HCT116 (cell line): ENCODE measurements at regions not wholly inside any gene's neighbourhood (a gene's known extent, or its start where the extent isn't known, plus 50 kb on each side); places are given as distances from the start of the nearest gene placed in this dataset.

Experiments used
- ATAC-seq: fragments of 200-7000 bp; cut with Tn5 transposase; 2 replicates; pipeline ENCODE4 v1.9.1; 2020; ENCODE audit warnings: mild to moderate bottlenecking, moderate library complexity
- BruUV-seq: library from RNA; stranded (reverse); fragments of 400-500 nt; replicated peaks from 2 replicates; lab custom pipeline; 2021; lab: Mats Ljungman, UMichigan
- CTCF ChIA-PET: fragments of 300-600 bp; sonication (Branson Sonifier 250); formaldehyde crosslinking; loops from one replicate; lab custom pipeline; 2021; ENCODE audit warnings: antibody characterized with exemption; lab: Charles Lee
- POLR2A ChIA-PET: fragments of 300-600, 350-600 bp; sonication (Branson Sonifier 250); formaldehyde crosslinking; loops from one replicate; lab custom pipeline; 2021; ENCODE audit warnings: antibody characterized with exemption; lab: Charles Lee
- RAD21 ChIA-PET, 2 experiments: fragments of 300-600 bp; sonication (Branson Sonifier 250); formaldehyde crosslinking; loops; one replicate each; lab custom pipeline; 2023; ENCODE audit warnings: low total read pairs in 2 of 2; ENCODE audit not compliant: uncharacterized antibody in 2 of 2, unreplicated experiment in 2 of 2, low non-redundant PET in 1 of 2; lab: Charles Lee
- DNase-seq: peaks from one replicate; pipeline ENCODE4 v3.0.0-alpha.2; 2010; ENCODE audit warnings: low read depth, low spot score
- H2AFZ ChIP-seq: fragments of 200-600 bp; shearing (Covaris generic), sonication (generic); 2 replicates; pipeline ENCODE4 v1.6.1; 2017; ENCODE audit warnings: low read depth, mixed run types, mixed read lengths, antibody characterized with exemption, low read length; ENCODE audit not compliant: poor library complexity, severe bottlenecking
- H3K27ac ChIP-seq: 2 replicates; pipeline ENCODE4 v1.5.1; 2012; ENCODE audit warnings: low read depth, low read length
- H3K27me3 ChIP-seq: fragments of 200-600 bp; sonication (generic); 2 replicates; pipeline ENCODE4 v1.6.1; 2016; ENCODE audit warnings: mixed run types, low read length, mixed read lengths; ENCODE audit not compliant: insufficient read depth
- H3K36me3 ChIP-seq, 2 experiments: fragments of 200-500 bp in 1 of 2; fragments of 200-600 bp in 1 of 2; sonication (Bioruptor generic) in 1 of 2; sonication (generic) in 1 of 2; 2 replicates each; pipeline versions ENCODE4 v1.5.1 to v1.6.1; 2014 to 2016; ENCODE audit warnings: low read length in 2 of 2, inconsistent platforms in 1 of 2, mixed read lengths in 1 of 2, mixed run types in 1 of 2; ENCODE audit not compliant: insufficient read depth in 2 of 2, control insufficient read depth in 1 of 2
- H3K4me1 ChIP-seq, 2 experiments: fragments of 200-600 bp in 1 of 2; sonication (generic) in 1 of 2; 2 replicates each; pipeline versions ENCODE4 v1.5.1 to v1.6.1; 2012 to 2017; ENCODE audit warnings: low read length in 2 of 2, inconsistent platforms in 1 of 2, mild to moderate bottlenecking in 1 of 2, mixed read lengths in 1 of 2, mixed run types in 1 of 2, moderate library complexity in 1 of 2; ENCODE audit not compliant: insufficient read depth in 2 of 2, control insufficient read depth in 1 of 2
- H3K4me2 ChIP-seq: fragments of 200-600 bp; sonication (generic); 2 replicates; pipeline ENCODE4 v1.6.1; 2017; ENCODE audit warnings: mixed run types, low read length, mixed read lengths
- H3K4me3 ChIP-seq, 2 experiments: fragments of 200-600 bp in 1 of 2; sonication (generic) in 1 of 2; replicated peaks in 1 of 2; 2 replicates each; pipeline ENCODE4 v1.5.1; 2011 to 2016; ENCODE audit warnings: low read length in 2 of 2, control low read depth in 1 of 2, low read depth in 1 of 2, mild to moderate bottlenecking in 1 of 2, mixed read lengths in 1 of 2, mixed run types in 1 of 2
- H3K79me2 ChIP-seq: fragments of 200-600 bp; sonication (generic); 2 replicates; pipeline ENCODE4 v1.6.1; 2017; ENCODE audit warnings: mild to moderate bottlenecking, mixed run types, low read length, moderate library complexity, mixed read lengths; ENCODE audit not compliant: insufficient read depth
- H3K9ac ChIP-seq: fragments of 200-600 bp; sonication (generic); 2 replicates; pipeline ENCODE4 v1.6.1; 2016; ENCODE audit warnings: low read length, mixed read lengths
- H3K9me2 ChIP-seq: fragments of 200-600 bp; sonication (generic), shearing (Covaris generic); 2 replicates; pipeline ENCODE4 v1.6.1; 2017; ENCODE audit warnings: mixed run types, mild to moderate bottlenecking, moderate library complexity; ENCODE audit not compliant: insufficient read depth
- H3K9me3 ChIP-seq, 2 experiments: fragments of 200-500 bp in 1 of 2; fragments of 200-600 bp in 1 of 2; sonication (Bioruptor generic) in 1 of 2; sonication (generic) in 1 of 2; 2 replicates each; pipeline ENCODE4 v1.6.1; 2014 to 2017; ENCODE audit warnings: low read length in 2 of 2, mixed read lengths in 2 of 2, inconsistent platforms in 1 of 2, low read depth in 1 of 2, mild to moderate bottlenecking in 1 of 2, mixed run types in 1 of 2, moderate library complexity in 1 of 2; ENCODE audit not compliant: control insufficient read depth in 1 of 2, insufficient read depth in 1 of 2
- H4K20me1 ChIP-seq: fragments of 200-600 bp; sonication (generic), shearing (Covaris generic); 2 replicates; pipeline ENCODE4 v1.6.1; 2017; ENCODE audit warnings: mixed run types, mild to moderate bottlenecking, moderate library complexity; ENCODE audit not compliant: insufficient read depth
- ATF3 ChIP-seq: IDR thresholded peaks from 2 replicates; pipeline ENCODE4 v1.6.1; 2012
- CEBPB ChIP-seq: IDR thresholded peaks from 2 replicates; pipeline ENCODE4 v1.6.1; 2012; ENCODE audit warnings: low read depth
- CTCF ChIP-seq, 3 experiments: fragments of 200-600 bp in 1 of 3; sonication (generic) in 1 of 3; IDR thresholded peaks in 2 of 3; conservative IDR thresholded peaks in 1 of 3; 2 replicates each; pipeline ENCODE4 v1.5.1; 2012 to 2017; ENCODE audit warnings: low read depth in 2 of 3, low read length in 2 of 3, antibody characterized with exemption in 1 of 3, borderline replicate concordance in 1 of 3, control low read depth in 1 of 3, mild to moderate bottlenecking in 1 of 3, mixed read lengths in 1 of 3, mixed run types in 1 of 3, moderate library complexity in 1 of 3; ENCODE audit not compliant: insufficient read depth in 1 of 3
- ELF1 ChIP-seq: IDR thresholded peaks from 2 replicates; pipeline ENCODE4 v1.6.1; 2012; ENCODE audit warnings: low read depth, borderline replicate concordance
- EZH2 ChIP-seq: fragments of 200-600 bp; sonication (generic); IDR thresholded peaks from 2 replicates; pipeline ENCODE4 v1.6.1; 2017; ENCODE audit warnings: antibody characterized with exemption, mixed run types
- EZH2phosphoT487 ChIP-seq: fragments of 200-600 bp; IDR thresholded peaks from 2 replicates; pipeline ENCODE4 v1.6.1; 2018; ENCODE audit warnings: antibody characterized with exemption, borderline replicate concordance
- FOSL1 ChIP-seq: IDR thresholded peaks from 2 replicates; pipeline ENCODE4 v1.6.1; 2012; ENCODE audit warnings: low read depth
- POLR2A ChIP-seq: IDR thresholded peaks from 2 replicates; pipeline ENCODE4 v1.7.0; 2011; ENCODE audit warnings: borderline replicate concordance; ENCODE audit not compliant: insufficient read depth, insufficient read length; ENCODE audit errors: extremely low read depth
- POLR2AphosphoS5 ChIP-seq: IDR thresholded peaks from 2 replicates; pipeline ENCODE4 v1.6.1; 2011; ENCODE audit warnings: mild to moderate bottlenecking, low read depth, low read length, moderate library complexity
- SIN3A ChIP-seq: IDR thresholded peaks from 2 replicates; pipeline ENCODE4 v1.6.1; 2012; ENCODE audit warnings: low read depth
- SP1 ChIP-seq: IDR thresholded peaks from 2 replicates; pipeline ENCODE4 v1.6.1; 2012; ENCODE audit warnings: low read depth
- SRF ChIP-seq: IDR thresholded peaks from 2 replicates; pipeline ENCODE4 v1.6.1; 2012; ENCODE audit warnings: low read depth
- TCF7L2 ChIP-seq: IDR thresholded peaks from 2 replicates; pipeline ENCODE4 v1.7.0; 2011; ENCODE audit warnings: borderline replicate concordance, inconsistent platforms; ENCODE audit not compliant: insufficient read depth, insufficient read length; ENCODE audit errors: extremely low read depth
- YY1 ChIP-seq: IDR thresholded peaks from 2 replicates; pipeline ENCODE4 v1.6.1; 2011; ENCODE audit warnings: low read length, low read depth, moderate library complexity, mild to moderate bottlenecking; ENCODE audit not compliant: insufficient replicate concordance; ENCODE audit errors: extremely low read depth
- ZFX ChIP-seq: fragments of 450-650 bp; IDR thresholded peaks from 2 replicates; pipeline ENCODE4 v1.6.1; 2017
- ZNF274 ChIP-seq: fragments of 200-500 bp; sonication (Bioruptor generic); IDR thresholded peaks from 2 replicates; pipeline ENCODE4 v1.6.1; 2014; ENCODE audit warnings: mild to moderate bottlenecking, low read depth, low read length, inconsistent platforms
- intact Hi-C: fragments of 100-400 bp; cut with micrococcal nuclease; formaldehyde crosslinking; loops from 2 replicates; pipeline ENCODE4 v1.10.0; 2022
- TF ChIP-seq, protein P1 (sequence below): IDR thresholded peaks from 2 replicates; pipeline ENCODE4 v1.6.1; 2011; ENCODE audit warnings: mild to moderate bottlenecking, low read length, moderate library complexity; ENCODE audit not compliant: insufficient replicate concordance; ENCODE audit errors: extremely low read depth
- TF ChIP-seq, protein P2 (sequence below): IDR thresholded peaks from 2 replicates; pipeline ENCODE4 v1.6.1; 2012; ENCODE audit warnings: low read depth
- TF ChIP-seq, protein P3 (sequence below): IDR thresholded peaks from 2 replicates; pipeline ENCODE4 v1.6.1; 2012

GRCh38 chr4:138487670-138488069 lies 245.5 kb upstream of the SLC7A11 start:
- DNase-seq = no peak
- RAD21 ChIA-PET = no interaction called here
- no TSS peak for BruUV-seq
- CTCF ChIA-PET = no interaction called here
- Histone ChIP-seq H3K4me3 (no peak overlapping the region), H4K20me1 (no peaks in the 10 kb centered on the region), H3K4me2 (no peak overlapping the region), H3K9me3 (no peaks in the 10 kb centered on the region), H3K79me2 (no peaks in the 10 kb centered on the region), H3K27ac (no peak overlapping the region), H3K9me2 (no peaks in the 10 kb centered on the region), H2AFZ (no peak overlapping the region), H3K27me3 (no peaks in the 10 kb centered on the region), H3K4me1 (no peaks in the 10 kb centered on the region), H3K36me3 (no peaks in the 10 kb centered on the region), H3K9ac (no peak overlapping the region)
- no peak for ATAC-seq
- POLR2A ChIA-PET = no interaction called here
- intact Hi-C loops = no loop called here
- TF ChIP-seq CTCF (IDR thresholded peaks at IDR 0.05 in 2 of 3, conservative IDR thresholded peaks at IDR 0.05 in 1 of 3; ENCODE audit: borderline replicate concordance in 1 of 3, insufficient read depth in 1 of 3, low read depth in 2 of 3, low read length in 2 of 3) = no peak
- no peak for TF ChIP-seq ATF3
- no peak for TF ChIP-seq POLR2A
- TF ChIP-seq SP1 = no peak
- no peak for TF ChIP-seq YY1
- no peak for TF ChIP-seq ZNF274
- no peak for TF ChIP-seq CEBPB
- TF ChIP-seq, protein P1, sequence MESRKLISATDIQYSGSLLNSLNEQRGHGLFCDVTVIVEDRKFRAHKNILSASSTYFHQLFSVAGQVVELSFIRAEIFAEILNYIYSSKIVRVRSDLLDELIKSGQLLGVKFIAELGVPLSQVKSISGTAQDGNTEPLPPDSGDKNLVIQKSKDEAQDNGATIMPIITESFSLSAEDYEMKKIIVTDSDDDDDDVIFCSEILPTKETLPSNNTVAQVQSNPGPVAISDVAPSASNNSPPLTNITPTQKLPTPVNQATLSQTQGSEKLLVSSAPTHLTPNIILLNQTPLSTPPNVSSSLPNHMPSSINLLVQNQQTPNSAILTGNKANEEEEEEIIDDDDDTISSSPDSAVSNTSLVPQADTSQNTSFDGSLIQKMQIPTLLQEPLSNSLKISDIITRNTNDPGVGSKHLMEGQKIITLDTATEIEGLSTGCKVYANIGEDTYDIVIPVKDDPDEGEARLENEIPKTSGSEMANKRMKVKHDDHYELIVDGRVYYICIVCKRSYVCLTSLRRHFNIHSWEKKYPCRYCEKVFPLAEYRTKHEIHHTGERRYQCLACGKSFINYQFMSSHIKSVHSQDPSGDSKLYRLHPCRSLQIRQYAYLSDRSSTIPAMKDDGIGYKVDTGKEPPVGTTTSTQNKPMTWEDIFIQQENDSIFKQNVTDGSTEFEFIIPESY = no peak
- no peak for TF ChIP-seq EZH2phosphoT487
- TF ChIP-seq POLR2AphosphoS5 = no peak
- TF ChIP-seq FOSL1 = no peak
- no peak for TF ChIP-seq TCF7L2
- TF ChIP-seq, protein P2, sequence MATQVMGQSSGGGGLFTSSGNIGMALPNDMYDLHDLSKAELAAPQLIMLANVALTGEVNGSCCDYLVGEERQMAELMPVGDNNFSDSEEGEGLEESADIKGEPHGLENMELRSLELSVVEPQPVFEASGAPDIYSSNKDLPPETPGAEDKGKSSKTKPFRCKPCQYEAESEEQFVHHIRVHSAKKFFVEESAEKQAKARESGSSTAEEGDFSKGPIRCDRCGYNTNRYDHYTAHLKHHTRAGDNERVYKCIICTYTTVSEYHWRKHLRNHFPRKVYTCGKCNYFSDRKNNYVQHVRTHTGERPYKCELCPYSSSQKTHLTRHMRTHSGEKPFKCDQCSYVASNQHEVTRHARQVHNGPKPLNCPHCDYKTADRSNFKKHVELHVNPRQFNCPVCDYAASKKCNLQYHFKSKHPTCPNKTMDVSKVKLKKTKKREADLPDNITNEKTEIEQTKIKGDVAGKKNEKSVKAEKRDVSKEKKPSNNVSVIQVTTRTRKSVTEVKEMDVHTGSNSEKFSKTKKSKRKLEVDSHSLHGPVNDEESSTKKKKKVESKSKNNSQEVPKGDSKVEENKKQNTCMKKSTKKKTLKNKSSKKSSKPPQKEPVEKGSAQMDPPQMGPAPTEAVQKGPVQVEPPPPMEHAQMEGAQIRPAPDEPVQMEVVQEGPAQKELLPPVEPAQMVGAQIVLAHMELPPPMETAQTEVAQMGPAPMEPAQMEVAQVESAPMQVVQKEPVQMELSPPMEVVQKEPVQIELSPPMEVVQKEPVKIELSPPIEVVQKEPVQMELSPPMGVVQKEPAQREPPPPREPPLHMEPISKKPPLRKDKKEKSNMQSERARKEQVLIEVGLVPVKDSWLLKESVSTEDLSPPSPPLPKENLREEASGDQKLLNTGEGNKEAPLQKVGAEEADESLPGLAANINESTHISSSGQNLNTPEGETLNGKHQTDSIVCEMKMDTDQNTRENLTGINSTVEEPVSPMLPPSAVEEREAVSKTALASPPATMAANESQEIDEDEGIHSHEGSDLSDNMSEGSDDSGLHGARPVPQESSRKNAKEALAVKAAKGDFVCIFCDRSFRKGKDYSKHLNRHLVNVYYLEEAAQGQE = no peak
- no peak for TF ChIP-seq ELF1
- no peak for TF ChIP-seq SIN3A
- no peak for TF ChIP-seq ZFX
- TF ChIP-seq EZH2 = no peak
- TF ChIP-seq SRF = no peak
- TF ChIP-seq, protein P3, sequence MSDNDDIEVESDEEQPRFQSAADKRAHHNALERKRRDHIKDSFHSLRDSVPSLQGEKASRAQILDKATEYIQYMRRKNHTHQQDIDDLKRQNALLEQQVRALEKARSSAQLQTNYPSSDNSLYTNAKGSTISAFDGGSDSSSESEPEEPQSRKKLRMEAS = no peak
